Testis (tissue), 2 donors: ENCODE measurements at regions not wholly inside any gene's neighbourhood (a gene's known extent, or its start where the extent isn't known, plus 50 kb on each side); places are given as distances from the start of the nearest gene placed in this dataset.
"Not testable (repeated sequence)": the region's sequence is repeated elsewhere in the genome, so short reads cannot be mapped to it uniquely, and the experiment has no call there.

Source experiments
- DNase-seq: peaks from one replicate; pipeline ENCODE4 v3.0.0-alpha.2; 2019
- H3K27ac ChIP-seq, 2 donors: fragments of 200-600 bp; sonication (generic); one replicate each; pipeline ENCODE4 v1.5.1; 2019
- H3K27me3 ChIP-seq: fragments of 200-600 bp; sonication (generic); one replicate; pipeline ENCODE4 v1.5.1; 2019
- H3K36me3 ChIP-seq: fragments of 200-600 bp; sonication (generic); one replicate; pipeline ENCODE4 v1.5.1; 2017; ENCODE audit warnings: low read depth; ENCODE audit errors: missing control alignments
- H3K4me1 ChIP-seq: fragments of 200-600 bp; sonication (generic); one replicate; pipeline ENCODE4 v1.5.1; 2019
- H3K4me3 ChIP-seq, 2 donors: fragments of 200-600 bp; sonication (generic); one replicate each; pipeline ENCODE4 v1.5.1; 2017 to 2019
- H3K9me3 ChIP-seq: fragments of 200-600 bp; sonication (generic); one replicate; pipeline ENCODE4 v1.5.1; 2017
- POLR2A ChIP-seq: fragments of 450-650 bp; IDR thresholded peaks from one replicate; pipeline ENCODE4 v1.6.1; 2017; ENCODE audit warnings: antibody characterized with exemption, mild to moderate bottlenecking, moderate library complexity
- WGBS, 2 donors: methylation state at CpG; one replicate each; pipeline ENCODE4 v1.1.5; 2018; 5-methylcytosine and 5-hydroxymethylcytosine counted together
- intact Hi-C: fragments of 100-400 bp; cut with DNase I; formaldehyde crosslinking; loops from one replicate; pipeline ENCODE4 v1.15.1; 2023; ENCODE audit warnings: low total_unique reads
- TF ChIP-seq, protein P1 (sequence below), 3 experiments: fragments of 450-650 bp in 2 of 3; fragments of 200-600 bp in 1 of 3; sonication (generic) in 1 of 3; IDR thresholded peaks; one replicate each; pipeline ENCODE4 v1.5.1; 2016 to 2019; ENCODE audit warnings: antibody characterized with exemption in 3 of 3, mild to moderate bottlenecking in 2 of 3, moderate library complexity in 1 of 3

DNA sequence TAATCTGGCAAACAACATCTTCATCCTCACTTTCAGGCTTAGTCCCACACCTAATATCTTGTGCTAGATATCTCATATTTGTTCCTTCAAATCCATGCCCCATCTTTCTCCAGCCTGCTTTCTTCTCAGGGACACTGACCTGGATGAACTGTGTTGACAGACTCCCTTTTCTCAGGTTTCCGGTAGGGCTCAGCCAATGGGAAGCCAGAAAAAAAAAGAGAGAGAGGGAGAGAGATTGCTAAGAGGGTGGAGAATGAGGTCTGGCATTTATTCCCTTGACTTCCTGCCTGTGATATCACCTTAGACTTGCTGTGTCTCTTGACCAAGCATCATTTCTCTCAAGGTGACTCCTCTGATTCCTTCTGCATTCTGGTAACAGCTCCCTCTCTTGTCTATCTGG lies 145.6 kb upstream of the ABI3BP start:
- DNase-seq: no peak
- WGBS, 2 donors: 81 to 92% methylated on average over 1 of the region's 1 CpG
- H3K36me3 ChIP-seq: no peaks in the 10 kb centered on the region
- intact Hi-C loops: no loop called here
- H3K27me3 ChIP-seq: no peaks in the 10 kb centered on the region
- no peaks in the 10 kb centered on the region for H3K4me1 ChIP-seq
- H3K4me3 ChIP-seq: no peak overlapping the region
- H3K27ac ChIP-seq: no peak overlapping the region
- H3K9me3 ChIP-seq: no peaks in the 10 kb centered on the region
- TF ChIP-seq POLR2A: no peak
- TF ChIP-seq, protein P1, sequence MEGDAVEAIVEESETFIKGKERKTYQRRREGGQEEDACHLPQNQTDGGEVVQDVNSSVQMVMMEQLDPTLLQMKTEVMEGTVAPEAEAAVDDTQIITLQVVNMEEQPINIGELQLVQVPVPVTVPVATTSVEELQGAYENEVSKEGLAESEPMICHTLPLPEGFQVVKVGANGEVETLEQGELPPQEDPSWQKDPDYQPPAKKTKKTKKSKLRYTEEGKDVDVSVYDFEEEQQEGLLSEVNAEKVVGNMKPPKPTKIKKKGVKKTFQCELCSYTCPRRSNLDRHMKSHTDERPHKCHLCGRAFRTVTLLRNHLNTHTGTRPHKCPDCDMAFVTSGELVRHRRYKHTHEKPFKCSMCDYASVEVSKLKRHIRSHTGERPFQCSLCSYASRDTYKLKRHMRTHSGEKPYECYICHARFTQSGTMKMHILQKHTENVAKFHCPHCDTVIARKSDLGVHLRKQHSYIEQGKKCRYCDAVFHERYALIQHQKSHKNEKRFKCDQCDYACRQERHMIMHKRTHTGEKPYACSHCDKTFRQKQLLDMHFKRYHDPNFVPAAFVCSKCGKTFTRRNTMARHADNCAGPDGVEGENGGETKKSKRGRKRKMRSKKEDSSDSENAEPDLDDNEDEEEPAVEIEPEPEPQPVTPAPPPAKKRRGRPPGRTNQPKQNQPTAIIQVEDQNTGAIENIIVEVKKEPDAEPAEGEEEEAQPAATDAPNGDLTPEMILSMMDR (IDR thresholded peaks at IDR 0.05): no peak

GRCh38 chr3:101134331-101134730 lies 141.1 kb upstream of the ABI3BP start:
- Histone ChIP-seq H3K9me3 (no peaks in the 10 kb centered on the region), H3K27me3 (no peaks in the 10 kb centered on the region), H3K4me3 (no peak overlapping the region), H3K36me3 (no peaks in the 10 kb centered on the region), H3K27ac (no peak overlapping the region), H3K4me1 (no peaks in the 10 kb centered on the region)
- WGBS, 2 donors: 85 to 91% methylated on average over 7 of the region's 7 CpGs
- TF ChIP-seq POLR2A: no peak
- TF ChIP-seq, protein P1 (IDR thresholded peaks at IDR 0.05): no peak
- no peak for DNase-seq
- intact Hi-C loops: no loop called here

GRCh38 chr3:101133652-101134051 lies 140.4 kb upstream of the ABI3BP start:
- WGBS, 2 donors: 41 to 62% methylated on average over 1 of the region's 1 CpG
- H3K4me1 ChIP-seq: no peaks in the 10 kb centered on the region
- H3K36me3 ChIP-seq: no peaks in the 10 kb centered on the region
- no peak overlapping the region for H3K4me3 ChIP-seq
- no peak for DNase-seq
- no peaks in the 10 kb centered on the region for H3K9me3 ChIP-seq
- intact Hi-C loops: no loop called here
- no peak overlapping the region for H3K27ac ChIP-seq
- H3K27me3 ChIP-seq: no peaks in the 10 kb centered on the region
- TF ChIP-seq POLR2A: no peak
- TF ChIP-seq, protein P1 (IDR thresholded peaks at IDR 0.05): no peak

DNA sequence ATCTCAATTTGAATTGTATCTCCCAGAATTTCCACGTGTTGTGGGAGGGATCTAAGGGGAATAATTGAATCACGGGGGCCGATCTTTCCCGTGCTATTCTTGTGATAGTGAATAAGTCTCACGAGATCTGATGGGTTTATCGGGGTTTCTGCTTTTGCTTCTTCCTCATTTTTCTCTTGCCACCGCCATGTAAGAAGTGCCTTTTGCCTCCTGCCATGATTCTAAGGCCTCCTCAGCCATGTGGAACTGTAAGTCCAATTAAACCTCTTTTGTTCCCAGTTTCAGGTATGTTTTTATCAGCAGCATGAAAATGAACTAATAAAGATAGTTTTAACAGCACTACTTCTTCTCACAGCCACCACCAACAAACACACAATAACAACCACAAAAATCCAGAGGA lies 140.0 kb upstream of the ABI3BP start:
- 93 to 94% methylated on average over 7 of the region's 7 CpGs for WGBS, 2 donors
- H3K4me1 ChIP-seq, H3K27me3 ChIP-seq, intact Hi-C loops, H3K9me3 ChIP-seq, DNase-seq, H3K27ac ChIP-seq, H3K4me3 ChIP-seq, H3K36me3 ChIP-seq: not testable (repeated sequence)

GRCh38 chr3:101131767-101132166 lies 138.5 kb upstream of the ABI3BP start:
- intact Hi-C loops: no loop called here
- H3K4me3 ChIP-seq: no peak overlapping the region
- H3K36me3 ChIP-seq: no peaks in the 10 kb centered on the region
- H3K27ac ChIP-seq: no peak overlapping the region
- no peaks in the 10 kb centered on the region for H3K4me1 ChIP-seq
- 76 to 86% methylated on average over 2 of the region's 2 CpGs for WGBS, 2 donors
- DNase-seq: no peak
- no peaks in the 10 kb centered on the region for H3K9me3 ChIP-seq
- TF ChIP-seq, protein P1 (IDR thresholded peaks at IDR 0.05): no peak
- no peak for TF ChIP-seq POLR2A
- no peaks in the 10 kb centered on the region for H3K27me3 ChIP-seq
